ENCODE measurements at regions not wholly inside any gene's neighbourhood (a gene's known extent, or its start where the extent isn't known, plus 50 kb on each side); places are given as distances from the start of the nearest gene placed in this dataset.

- in situ Hi-C loops (cut with MboI; ENCODE audit: low sequenced_read_pairs), result no loop called here
Measured at GRCh38 chr2:196307775-196308305, 136.5 kb upstream of the STK17B start.

DNA sequence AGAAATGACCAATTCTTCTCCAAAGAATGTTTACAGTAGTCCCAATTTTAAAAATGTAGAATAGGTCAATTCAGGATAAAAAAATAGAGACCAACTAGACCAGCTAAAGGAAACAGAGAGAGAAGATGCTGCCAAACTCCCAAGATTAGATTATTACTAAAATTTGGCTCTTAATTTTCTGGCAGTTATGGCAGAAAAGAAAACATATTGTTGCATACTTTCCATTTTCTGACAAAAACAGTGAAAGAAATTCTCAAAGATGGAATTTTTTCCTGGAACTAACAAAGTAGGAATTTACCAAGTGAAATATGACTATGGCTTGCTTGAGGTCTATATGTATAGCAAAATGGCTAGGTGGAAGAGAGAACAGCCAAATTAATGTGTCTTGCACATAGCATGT, 138.3 kb upstream of the STK17B start:
- in situ Hi-C loops (cut with MboI; ENCODE audit: low sequenced_read_pairs), result no loop called here

- in situ Hi-C loops (cut with MboI; ENCODE audit: low sequenced_read_pairs), result no loop called here
Measured at GRCh38 chr2:196314157-196314556, 142.8 kb upstream of the STK17B start.

DNA sequence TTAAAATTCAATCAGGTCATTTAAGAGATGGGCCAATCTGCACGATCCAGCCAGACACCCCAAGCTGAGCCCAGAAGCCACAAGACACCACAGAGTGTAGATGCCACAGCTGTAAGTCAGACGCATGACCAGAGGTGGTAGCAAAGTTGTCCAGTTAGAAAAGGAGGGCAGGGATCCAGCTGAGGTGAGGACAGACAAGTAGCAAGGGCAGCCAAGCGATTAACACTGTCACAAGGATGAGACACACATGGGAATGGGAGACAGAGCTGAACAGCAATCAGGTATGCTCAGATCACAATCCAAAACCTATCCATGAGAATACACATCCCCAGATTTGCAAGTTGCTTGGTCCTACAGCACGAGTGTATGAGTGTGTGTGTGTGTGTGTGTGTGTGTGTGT, 143.4 kb upstream of the STK17B start:
- in situ Hi-C loops (cut with MboI; ENCODE audit: low sequenced_read_pairs), result no loop called here

- in situ Hi-C loops (cut with MboI; ENCODE audit: low sequenced_read_pairs), result no loop called here
Measured at GRCh38 chr2:196315388-196316049, 144.1 kb upstream of the STK17B start.

DNA sequence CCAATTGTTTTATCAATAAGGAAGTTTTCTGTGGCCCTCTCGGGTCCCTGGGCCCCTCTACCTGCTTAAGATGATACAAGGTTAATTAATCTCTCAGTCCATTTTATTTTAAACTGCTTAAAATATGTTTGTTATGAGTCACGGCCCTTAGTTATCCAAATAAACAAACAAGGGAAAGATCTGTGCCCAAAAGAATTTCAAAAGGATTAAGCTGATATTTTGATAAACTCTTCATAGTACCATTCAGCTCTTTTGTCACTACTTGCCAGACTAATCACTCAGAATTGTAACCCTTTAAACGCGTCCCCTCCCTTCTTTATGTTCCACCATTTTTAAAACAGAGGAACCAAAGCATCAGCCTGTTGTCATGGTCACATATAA, 144.7 kb upstream of the STK17B start:
- in situ Hi-C loops (cut with MboI; ENCODE audit: low sequenced_read_pairs), result no loop called here

GRCh38 chr2:196318517-196319377, 147.4 kb upstream of the STK17B start:
- in situ Hi-C loops (cut with MboI; ENCODE audit: low sequenced_read_pairs), result no loop called here

DNA sequence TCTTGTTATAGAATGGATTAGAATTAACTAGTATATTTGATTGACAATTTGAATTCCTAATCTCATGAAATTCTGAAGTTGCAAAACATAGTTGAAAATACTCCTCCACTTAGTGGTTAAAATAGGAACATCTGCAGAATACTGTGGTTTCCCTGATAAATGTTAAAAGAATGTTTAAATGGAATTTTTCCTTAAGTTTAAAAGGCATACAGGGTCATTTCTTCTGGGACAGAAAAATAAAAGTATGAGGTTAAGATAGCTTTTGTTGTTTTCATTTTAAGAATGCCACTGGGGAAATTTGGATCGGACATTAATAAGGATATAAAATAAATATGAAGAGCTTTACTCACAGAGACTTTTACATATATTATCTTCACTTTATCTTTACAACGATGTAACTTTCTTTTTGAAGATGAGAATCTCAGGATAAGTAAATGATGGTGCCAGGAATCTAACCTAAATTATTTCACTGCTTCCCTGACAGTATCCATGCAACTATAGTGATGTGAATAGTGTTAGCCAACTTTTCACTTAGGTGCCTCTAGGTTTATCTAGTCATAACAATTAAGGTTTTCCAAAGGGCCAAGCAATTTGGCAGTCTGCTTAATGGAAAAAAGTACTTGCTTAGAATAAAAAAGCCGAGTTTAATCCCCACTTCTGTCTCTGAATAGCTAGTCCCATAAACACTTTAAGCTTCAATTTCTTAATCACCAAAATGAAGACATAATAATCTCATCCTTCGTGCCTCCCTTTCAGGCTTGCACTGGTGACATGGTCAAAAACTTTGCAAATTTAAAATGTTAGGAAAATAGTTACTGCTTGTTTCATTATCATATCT, 151.8 kb upstream of the STK17B start:
- in situ Hi-C loops (cut with MboI; ENCODE audit: low sequenced_read_pairs), result no loop called here

GRCh38 chr2:196324211-196324610, 152.8 kb upstream of the STK17B start:
- in situ Hi-C loops (cut with MboI; ENCODE audit: low sequenced_read_pairs), result no loop called here

- in situ Hi-C loops (cut with MboI; ENCODE audit: low sequenced_read_pairs), result no loop called here
Measured at GRCh38 chr2:196328088-196328680, 156.8 kb upstream of the STK17B start.

DNA sequence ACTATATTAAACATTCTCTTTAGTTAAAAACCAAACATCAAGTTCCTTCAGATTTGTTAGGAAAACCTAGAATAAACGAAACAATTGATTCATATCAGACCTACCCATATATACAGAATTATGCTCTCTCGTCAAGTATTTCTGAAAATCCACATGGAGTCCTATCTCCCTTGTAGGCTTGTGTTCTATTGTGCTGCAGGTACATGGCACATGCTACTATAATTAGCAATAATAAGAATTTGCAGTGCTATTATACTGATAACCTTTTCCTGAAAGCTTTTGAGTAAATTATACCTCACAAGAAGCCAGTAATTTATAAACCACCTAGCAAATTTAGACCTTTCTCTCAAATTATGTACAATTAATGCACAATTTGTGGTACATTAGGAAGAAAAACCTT, 158.6 kb upstream of the STK17B start:
- in situ Hi-C loops (cut with MboI; ENCODE audit: low sequenced_read_pairs), result no loop called here

- in situ Hi-C loops (cut with MboI; ENCODE audit: low sequenced_read_pairs), result no loop called here
Measured at GRCh38 chr2:196330645-196331044, 159.3 kb upstream of the STK17B start.

GRCh38 chr2:196331143-196331542, 159.8 kb upstream of the STK17B start:
- in situ Hi-C loops (cut with MboI; ENCODE audit: low sequenced_read_pairs), result no loop called here

GRCh38 chr2:196331851-196332250, 160.5 kb upstream of the STK17B start:
- in situ Hi-C loops (cut with MboI; ENCODE audit: low sequenced_read_pairs), result no loop called here

DNA sequence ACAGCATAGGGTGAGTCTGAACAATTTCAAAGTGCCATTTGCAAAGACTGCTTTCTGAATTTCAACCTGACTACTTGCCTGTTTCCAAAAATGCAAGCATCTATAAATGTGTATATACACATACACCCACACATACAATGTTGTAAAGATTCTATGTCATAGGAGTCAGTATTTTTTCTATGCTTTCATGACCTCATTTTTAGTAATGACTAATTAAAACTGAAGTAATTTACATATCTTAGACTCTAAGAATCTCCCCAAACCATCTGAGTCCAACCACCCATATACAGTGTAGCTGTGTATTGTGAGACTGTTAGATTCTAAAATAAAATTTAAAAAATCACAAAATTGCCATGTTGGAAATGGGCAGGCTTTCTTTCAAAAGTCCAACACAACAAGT, 162.0 kb upstream of the STK17B start:
- in situ Hi-C loops (cut with MboI; ENCODE audit: low sequenced_read_pairs), result no loop called here

DNA sequence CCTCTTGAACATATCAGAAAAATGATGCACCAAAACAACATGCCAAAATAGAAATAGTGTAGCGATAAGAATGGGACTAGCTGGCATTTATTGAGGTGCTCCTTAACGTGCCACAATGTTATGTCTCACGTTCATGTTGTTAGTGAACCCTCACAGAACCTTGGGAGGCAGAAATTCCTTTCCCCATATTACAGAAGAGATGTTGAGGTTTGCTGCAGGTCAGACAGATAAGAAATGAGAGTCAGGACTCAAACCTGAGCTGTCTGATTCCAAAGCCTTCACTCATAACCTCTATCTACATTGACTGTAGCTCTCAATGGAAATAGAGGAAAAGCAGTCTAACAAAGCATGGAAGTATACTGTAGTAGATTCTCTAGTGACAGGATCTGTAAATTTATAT, 163.3 kb upstream of the STK17B start:
- in situ Hi-C loops (cut with MboI; ENCODE audit: low sequenced_read_pairs), result no loop called here

DNA sequence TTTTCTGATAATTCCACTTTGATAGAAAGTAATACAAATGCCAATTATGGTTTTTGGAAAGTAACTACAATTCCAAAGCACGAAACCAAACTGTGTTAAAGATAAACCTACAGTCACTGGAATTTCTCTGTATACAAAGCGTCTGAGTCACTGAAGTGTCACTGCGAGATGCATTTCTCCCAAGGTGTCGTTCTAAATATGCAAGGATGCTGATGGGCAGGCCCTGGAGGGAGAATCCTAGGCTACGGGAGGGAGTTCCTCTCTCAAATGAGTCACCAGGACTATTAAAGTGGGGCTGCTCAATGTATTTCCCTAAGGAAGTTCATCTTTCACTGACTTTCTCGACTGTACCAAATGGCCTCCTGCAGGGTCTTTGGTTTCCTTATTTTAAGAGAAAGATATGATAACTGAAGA, 163.8 kb upstream of the STK17B start:
- in situ Hi-C loops (cut with MboI; ENCODE audit: low sequenced_read_pairs), result no loop called here

DNA sequence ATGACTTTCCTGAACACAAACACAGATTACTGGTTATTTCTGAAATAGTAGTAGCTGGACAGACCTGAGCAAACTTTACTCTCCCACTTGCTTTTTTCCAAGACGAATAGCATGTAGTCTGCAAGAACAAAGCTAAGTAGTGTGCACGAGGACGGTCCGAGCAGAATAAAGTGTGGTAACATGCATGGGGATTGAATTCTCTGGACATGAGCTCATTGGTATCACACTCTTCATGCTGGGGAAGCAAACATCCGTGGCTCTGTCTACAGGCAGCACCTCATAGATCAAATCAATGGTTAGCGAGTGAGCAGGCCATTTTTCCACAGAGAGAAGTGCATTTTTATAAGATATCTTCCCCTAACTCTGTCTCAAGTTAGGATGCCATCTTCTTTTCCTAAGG, 164.8 kb upstream of the STK17B start:
- in situ Hi-C loops (cut with MboI; ENCODE audit: low sequenced_read_pairs), result no loop called here

DNA sequence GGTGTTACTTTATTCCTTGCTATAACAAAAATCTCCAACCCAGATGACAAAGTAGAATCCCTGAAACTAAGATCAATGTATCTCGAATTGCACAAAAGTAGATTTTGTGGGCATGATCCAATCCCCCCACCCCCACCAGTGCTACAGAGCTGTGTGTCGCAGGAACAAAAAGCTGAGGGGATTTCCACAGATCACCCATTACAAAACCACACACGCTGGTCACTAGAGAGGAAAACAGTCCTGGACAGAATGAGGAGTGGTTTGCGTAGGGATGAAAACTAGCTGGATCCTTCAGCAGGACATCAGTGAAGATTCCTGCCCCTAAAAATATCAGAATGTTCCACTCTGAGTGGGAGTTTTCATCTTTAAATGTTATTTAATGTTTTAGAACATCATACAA, 165.3 kb upstream of the STK17B start:
- in situ Hi-C loops (cut with MboI; ENCODE audit: low sequenced_read_pairs), result no loop called here

DNA sequence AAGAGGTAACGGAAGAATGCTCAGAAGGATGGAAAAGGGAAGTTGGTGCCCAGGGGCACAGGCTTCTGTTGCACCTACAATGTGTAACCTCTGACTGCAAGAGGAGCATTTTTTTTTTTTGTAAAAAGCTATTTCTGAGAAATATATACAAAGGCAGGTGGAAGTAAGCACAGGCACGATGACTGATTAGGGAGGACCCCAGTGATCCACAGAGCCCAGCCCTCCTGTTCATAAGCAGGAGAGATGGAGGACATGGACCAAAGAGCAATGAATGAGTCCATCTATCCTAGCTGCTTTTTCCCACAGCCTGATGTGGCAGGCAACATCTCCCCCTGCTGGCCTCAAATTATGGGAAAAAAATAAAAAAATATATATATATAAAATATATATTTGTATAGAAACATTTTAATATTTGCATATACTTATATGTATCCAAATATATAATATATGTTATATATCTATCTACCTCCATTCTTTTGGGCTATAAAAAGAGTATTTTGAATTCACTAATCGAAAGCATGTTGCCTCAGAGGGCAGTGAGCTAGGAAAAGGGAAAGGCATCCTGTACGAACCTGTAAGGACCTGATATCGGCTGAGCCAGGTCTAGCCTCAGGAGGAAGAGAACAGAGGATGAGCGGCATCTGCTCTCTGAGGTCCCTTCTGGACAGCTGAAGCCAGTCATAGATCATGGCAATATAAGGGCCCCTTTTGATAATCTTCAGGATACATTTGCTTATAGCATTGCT, 166.0 kb upstream of the STK17B start:
- in situ Hi-C loops (cut with MboI; ENCODE audit: low sequenced_read_pairs), result no loop called here
